ENCODE measurements at regions not wholly inside any gene's neighbourhood (a gene's known extent, or its start where the extent isn't known, plus 50 kb on each side); places are given as distances from the start of the nearest gene placed in this dataset.

DNA sequence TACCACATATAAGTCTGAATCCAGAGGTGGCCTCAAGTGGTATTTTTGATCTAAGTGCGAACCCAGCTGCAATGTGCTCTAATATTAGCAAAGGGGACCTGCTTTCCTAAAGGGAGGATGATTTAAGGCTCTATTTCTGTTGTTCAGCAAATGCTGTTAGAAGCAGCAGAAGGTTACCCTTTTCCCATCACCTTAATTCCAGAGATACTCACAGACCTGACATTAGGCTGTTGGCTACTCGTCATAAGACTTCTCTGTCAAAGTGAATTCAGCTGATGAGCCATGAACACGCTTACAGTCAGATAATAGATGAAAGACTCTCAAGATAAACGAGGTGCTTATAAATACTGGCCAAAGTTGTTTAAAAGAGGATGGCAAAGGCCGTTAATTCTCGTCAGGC is 308.7 kb upstream of the DDHD1 start:
- Histone ChIP-seq H3K9me3 (ENCODE audit: control insufficient read depth, low read depth, low read length) (no peaks in the 10 kb centered on the region), H3T11ph (ENCODE audit: low read length) (no peak overlapping the region), H3K27ac (ENCODE audit: insufficient read length, low read depth, low read length) (no peak overlapping the region), H3K23ac (ENCODE audit: insufficient read length, low read depth, low read length) (no peak overlapping the region), H3K14ac (ENCODE audit: insufficient read depth, low read length) (no peak overlapping the region), H3K4me1 (ENCODE audit: insufficient read depth, low read length) (no peaks in the 10 kb centered on the region; the same call in 1 of the 2 replicates), H2BK12ac (ENCODE audit: insufficient read length, low read depth, low read length) (no peak overlapping the region), H4K5ac (ENCODE audit: insufficient read length, low read depth, low read length) (no peak overlapping the region), H3K4me2 (ENCODE audit: insufficient read depth, insufficient read length, low read length) (no peak overlapping the region), H3K56ac (ENCODE audit: insufficient read length, low read depth, low read length) (no peak overlapping the region), H3K79me2 (ENCODE audit: insufficient read depth, low read length) (no peaks in the 10 kb centered on the region), H3K18ac (ENCODE audit: insufficient read length, low read depth, low read length) (no peak overlapping the region), H3K23me2 (ENCODE audit: insufficient read length, low read depth, low read length, poor library complexity, severe bottlenecking) (no peaks in the 10 kb centered on the region), H4K91ac (ENCODE audit: insufficient read length, low read depth, low read length) (no peak overlapping the region), H3K27me3 (ENCODE audit: insufficient read depth, low read length) (no peaks in the 10 kb centered on the region), H4K8ac (replicated peaks; ENCODE audit: insufficient read length, low read depth, low read length) (no peak overlapping the region), H3K9ac (ENCODE audit: extremely low read depth, insufficient read length, low read length) (no peak overlapping the region), H2AK5ac (ENCODE audit: insufficient read length, low read length) (no peak overlapping the region), H2BK15ac (ENCODE audit: low read depth, low read length) (no peak overlapping the region), H4K20me1 (ENCODE audit: control insufficient read depth, insufficient read depth, insufficient read length) (no peaks in the 10 kb centered on the region), H2BK5ac (ENCODE audit: insufficient read length, low read length) (no peak overlapping the region), H3K79me1 (ENCODE audit: insufficient read depth, low read depth, low read length, poor library complexity, severe bottlenecking) (no peaks in the 10 kb centered on the region), H2BK120ac (ENCODE audit: low read depth, low read length, poor library complexity, severe bottlenecking) (no peak overlapping the region), H2BK20ac (ENCODE audit: low read depth, low read length, poor library complexity, severe bottlenecking) (no peak overlapping the region), H2AFZ (ENCODE audit: low read length) (no peak overlapping the region), H3K4ac (ENCODE audit: low read depth, low read length) (no peak overlapping the region)
- Mint-ChIP-seq H3K27ac (no peak overlapping the region), H3K4me1 (peaks cover 15 to 16% of the 10 kb centered on the region in 2 experiments), H3K4me3 (no peak overlapping the region), H3K27me3 (ENCODE audit: low read depth) (no peaks in the 10 kb centered on the region; the same call in 1 of the 2 replicates), H3K9me3 (0 out of 5 replicates have a peak, but pooled peaks cover 0 to 2% of the 10 kb centered on the region in 2 experiments), H3K36me3 (ENCODE audit: insufficient read depth in 1 of 3, low read depth in 3 of 3) (peaks cover 0 to 2% (median 0%) of the 10 kb centered on the region in 3 experiments; a peak in 1 of 7 replicates)
- WGBS (ENCODE audit: extremely low coverage, insufficient read length, low lambda C conversion rate), result no CpG with 5 or more reads among the region's 6 CpGs
- TF ChIP-seq, protein P1, sequence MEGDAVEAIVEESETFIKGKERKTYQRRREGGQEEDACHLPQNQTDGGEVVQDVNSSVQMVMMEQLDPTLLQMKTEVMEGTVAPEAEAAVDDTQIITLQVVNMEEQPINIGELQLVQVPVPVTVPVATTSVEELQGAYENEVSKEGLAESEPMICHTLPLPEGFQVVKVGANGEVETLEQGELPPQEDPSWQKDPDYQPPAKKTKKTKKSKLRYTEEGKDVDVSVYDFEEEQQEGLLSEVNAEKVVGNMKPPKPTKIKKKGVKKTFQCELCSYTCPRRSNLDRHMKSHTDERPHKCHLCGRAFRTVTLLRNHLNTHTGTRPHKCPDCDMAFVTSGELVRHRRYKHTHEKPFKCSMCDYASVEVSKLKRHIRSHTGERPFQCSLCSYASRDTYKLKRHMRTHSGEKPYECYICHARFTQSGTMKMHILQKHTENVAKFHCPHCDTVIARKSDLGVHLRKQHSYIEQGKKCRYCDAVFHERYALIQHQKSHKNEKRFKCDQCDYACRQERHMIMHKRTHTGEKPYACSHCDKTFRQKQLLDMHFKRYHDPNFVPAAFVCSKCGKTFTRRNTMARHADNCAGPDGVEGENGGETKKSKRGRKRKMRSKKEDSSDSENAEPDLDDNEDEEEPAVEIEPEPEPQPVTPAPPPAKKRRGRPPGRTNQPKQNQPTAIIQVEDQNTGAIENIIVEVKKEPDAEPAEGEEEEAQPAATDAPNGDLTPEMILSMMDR (conservative IDR thresholded peaks at IDR 0.05), result no peak
- no peak for DNase-seq
